NCI-H1092 treated with DMSO at 0.1 percent for 48 hours (cell line): ENCODE measurements at regions not wholly inside any gene's neighbourhood (a gene's known extent, or its start where the extent isn't known, plus 50 kb on each side); places are given as distances from the start of the nearest gene placed in this dataset.
"Not testable (repeated sequence)": the region's sequence is repeated elsewhere in the genome, so short reads cannot be mapped to it uniquely, and the experiment has no call there.

ENCODE experiments used
- DNase-seq: peaks from one replicate; lab custom pipeline; 2025; lab: John Stamatoyannopoulos, UW

DNA sequence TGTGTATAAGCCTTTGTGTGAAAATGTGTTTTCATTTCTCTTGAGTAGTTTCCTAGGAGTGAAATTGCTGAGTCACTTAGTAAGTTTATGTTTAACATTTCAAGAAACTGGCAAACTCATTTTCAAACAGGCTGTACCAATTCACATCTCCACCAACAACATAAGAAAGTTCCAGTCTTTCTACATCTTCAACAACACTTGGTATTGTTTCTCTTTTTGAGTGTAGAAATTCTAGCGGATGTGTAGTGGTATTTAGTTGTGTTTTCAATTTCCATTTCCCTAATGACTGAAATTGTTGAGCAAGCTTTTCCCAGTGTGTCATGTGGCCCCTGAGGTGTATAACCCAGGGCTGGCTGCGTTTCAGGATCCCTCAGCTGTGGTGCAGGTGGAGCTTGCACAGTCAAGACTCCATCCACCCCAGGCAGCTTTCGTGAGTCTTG, 258.5 kb downstream of the PDCD6IP start:
- DNase-seq, result no peak

DNA sequence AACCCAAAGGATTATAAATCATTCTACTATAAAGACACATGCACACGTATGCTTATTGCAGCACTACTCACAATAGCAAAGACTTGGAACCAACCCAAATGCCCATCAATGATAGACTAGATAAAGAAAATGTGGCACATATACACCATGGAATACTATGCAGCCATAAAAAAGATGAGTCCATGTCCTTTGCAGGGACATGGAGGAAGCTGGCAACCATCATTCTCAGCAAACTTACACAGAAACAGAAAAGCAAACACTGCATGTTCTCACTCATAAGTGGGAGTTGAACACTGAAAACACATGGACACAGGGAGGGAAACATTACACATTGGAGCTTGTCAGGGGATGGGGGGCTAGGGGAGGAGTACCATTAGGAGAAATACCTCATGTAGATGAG, 262.6 kb downstream of the PDCD6IP start:
- DNase-seq, result not testable (repeated sequence)

DNA sequence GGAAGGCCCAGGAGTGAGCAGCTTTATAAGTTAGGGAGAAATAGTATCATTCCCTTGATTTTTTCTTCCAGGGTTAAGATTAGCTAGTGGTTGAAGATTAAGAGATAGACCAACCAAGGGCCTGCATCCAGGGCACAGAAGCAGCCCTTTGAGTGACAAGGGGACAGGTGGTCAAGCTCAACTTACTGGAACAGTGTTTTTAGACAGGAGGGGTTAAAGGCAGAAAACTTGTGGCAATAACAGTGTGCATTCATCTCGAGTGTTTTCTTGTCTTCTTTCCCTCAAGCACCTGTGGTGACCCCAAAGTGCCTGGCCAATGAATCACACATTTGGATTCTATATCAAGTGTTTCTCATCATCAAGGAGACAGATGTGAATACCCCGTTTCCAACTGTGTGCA, 267.5 kb downstream of the PDCD6IP start:
- no peak for DNase-seq

DNA sequence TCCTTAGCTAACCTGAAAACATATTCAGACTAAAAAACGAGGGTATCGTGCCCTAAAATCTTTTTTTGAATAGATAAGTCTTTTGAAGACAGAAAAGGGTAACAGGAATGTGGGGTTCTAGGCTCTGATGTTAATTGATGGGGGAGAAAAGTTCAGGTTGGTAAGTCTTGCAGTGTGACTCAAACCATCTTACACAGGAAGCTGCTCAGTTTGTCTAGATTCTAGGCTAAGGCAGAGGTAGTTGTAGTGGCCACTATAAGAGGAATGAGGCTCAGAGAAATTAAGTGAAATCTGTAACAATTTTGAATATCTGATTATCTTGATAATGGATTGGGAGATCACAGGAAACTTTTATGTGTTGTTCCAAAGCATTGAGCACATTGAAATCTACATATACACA, 267.9 kb downstream of the PDCD6IP start:
- no peak for DNase-seq

DNA sequence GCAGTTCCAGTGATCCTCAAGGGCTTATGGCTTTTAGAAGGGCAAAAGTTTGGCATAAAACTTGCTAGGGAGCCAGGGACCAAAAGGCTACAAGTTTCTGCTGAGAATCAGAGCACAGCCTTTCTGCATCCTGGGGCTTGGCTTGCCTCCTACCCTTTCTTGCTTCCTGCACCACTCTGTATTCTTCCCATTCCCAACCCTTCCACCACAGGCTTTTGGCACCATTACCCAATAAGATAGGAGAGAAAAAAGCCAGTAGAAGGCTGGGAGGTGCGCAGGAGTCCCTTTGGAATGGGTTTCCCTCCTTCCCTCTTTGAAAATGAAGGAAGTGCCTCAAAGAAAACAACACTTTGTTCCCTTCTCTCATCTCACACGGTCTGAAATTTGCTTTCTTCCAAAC, 268.6 kb downstream of the PDCD6IP start:
- DNase-seq, result no peak

DNA sequence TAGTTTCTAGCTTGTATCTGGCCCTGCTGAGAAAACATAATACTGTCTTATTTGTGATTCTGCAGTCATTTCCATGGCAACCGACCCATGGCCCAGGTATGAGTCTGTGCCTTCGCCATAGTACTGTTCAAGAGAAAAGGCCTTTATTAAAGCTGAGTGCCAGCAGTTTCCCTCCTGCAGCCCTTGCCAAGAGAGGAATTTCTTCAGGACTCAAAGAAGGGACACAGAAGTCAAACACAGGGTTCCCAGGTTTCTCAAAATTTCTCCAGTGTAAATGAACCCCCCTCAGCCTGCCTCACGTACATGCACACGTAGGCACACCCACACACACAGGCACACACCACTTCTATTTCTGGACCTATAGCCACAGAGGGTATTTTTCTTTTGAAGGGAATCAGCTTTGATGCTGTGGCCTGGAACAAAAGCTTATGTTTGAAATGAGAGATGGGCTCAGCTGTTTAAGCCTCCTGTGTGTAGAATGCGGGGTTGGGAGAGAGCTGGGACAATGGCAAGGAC, 269.2 kb downstream of the PDCD6IP start:
- no peak for DNase-seq

DNA sequence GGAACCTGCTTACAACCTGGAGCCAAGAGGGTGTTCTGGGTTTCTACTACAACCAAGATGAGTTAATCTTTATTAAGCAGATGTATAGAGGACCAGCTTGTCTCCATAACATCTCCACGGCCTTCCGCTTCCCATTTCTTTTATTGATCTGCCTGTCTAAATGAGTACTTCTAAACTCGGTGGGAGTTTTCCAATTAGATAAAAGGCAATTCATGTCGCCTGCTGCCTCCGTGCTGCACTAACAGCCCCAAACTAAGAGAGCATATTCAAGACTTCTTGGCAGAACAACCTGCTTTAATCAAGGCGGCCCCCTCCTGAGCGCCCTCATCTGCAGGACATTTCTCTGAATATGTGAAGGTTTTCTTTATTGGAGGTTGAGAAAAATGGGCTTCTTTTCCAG, 270.1 kb downstream of the PDCD6IP start:
- DNase-seq, result no peak

DNA sequence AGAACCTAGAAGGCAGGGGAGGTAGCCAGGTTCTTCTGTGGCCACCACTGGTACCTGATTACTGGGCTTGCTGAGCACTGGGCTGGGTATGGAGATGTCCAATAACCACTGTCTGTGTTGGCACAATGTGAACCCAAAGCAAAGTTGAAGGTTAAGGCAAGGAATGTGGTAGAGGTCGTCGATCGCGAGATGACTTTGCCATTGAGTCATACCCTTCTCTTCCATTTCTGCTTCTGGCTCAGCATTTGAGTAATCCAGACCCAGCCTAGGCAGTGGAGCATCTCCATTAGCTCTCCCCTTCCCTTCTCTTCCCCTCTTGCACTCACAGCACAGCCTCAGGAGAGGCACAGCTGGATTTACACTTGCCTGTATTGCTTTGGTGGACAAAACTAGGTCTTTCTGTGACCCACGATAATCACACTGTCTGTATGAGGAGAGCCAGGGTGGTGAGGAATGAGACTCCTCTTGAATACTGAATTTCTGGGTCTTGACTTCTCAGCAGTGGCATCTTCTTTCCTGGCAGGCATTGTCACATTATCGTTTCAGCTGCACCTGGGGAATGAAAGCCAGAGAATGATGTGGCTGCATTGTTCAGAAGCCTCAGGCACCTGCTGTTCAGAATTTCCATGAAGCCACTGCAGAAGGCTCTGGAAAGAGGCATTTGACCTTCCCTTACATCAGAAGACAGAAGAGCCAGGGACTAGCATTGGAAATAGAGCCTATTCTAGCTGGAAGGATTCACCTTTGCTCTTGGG, 272.6 kb downstream of the PDCD6IP start:
- no peak for DNase-seq

DNA sequence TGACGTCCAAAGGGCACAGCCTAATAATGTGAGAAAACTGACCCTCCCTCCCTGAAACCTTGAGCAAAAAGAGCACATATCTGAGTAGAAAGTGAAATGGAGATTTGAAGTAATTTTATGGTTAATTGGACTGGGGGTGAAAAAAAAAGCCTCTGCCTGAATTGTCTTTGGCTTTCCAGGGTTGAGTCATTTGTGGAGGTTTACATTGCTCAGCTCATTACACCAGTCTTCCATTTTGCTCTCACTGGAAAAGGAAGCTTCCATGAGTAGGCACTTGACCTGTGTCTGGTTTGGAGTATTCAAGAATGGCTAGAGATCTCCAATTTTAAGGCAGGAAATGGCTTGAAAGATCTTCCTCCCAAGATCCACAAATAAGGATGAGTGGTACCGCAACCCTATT, 273.9 kb downstream of the PDCD6IP start:
- no peak for DNase-seq

DNA sequence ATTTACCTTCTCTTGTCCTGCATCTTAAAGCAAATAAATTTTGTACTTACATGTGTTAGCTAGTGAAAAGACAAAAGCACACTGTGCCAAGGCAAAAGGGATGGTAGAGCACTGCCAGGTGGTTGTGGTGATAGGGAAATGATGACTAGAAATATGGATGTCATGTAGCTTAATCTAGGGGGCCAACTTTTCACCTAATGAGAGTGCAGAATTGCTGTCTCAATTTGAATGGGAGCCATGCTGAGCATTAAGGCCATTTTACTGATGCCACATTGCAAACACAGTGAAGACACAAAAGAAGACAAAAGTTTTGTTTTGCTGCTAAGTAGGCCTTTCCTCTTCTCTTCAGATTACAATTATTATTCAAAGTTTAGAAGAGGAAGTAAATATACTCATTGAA, 274.7 kb downstream of the PDCD6IP start:
- DNase-seq, result no peak

DNA sequence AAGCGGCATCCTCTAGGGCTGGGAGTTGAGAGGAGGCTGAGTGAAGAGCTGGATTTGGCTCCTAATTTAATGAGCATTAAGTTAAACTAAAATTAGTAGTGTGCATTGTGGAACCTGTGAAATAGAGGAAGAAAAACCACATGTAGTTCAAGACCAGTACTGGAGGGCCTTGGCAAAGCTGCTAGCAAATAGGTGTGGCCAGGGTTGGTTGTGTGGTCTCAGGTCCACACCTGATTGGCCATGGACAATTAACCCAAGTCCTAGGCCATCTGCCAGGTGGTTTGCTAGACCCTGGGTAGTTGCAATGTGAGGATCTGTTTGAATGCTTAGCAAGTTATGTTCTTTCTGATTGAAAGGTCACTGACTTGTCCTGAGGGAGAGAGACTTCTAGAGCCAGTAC, 275.5 kb downstream of the PDCD6IP start:
- no peak for DNase-seq

DNA sequence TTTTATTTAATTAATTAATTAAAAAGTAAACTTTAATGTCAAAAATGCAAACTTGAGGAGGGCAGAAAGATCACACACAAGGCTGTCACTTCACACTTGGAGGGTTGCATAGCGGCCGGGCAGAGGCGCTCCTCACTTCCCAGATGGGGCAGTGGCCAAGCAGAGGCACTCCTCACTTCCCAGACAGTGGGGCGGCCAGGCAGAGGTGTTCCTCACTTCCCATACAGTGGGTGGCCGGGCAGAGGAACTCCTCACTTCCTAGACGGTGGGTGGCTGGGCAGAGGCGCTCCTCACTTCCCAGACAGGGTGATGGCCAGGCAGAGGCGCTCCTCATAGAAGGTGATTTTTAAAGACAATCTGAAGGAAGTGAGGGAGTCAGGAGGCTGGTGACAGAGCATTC, 277.5 kb downstream of the PDCD6IP start:
- DNase-seq, result no peak

DNA sequence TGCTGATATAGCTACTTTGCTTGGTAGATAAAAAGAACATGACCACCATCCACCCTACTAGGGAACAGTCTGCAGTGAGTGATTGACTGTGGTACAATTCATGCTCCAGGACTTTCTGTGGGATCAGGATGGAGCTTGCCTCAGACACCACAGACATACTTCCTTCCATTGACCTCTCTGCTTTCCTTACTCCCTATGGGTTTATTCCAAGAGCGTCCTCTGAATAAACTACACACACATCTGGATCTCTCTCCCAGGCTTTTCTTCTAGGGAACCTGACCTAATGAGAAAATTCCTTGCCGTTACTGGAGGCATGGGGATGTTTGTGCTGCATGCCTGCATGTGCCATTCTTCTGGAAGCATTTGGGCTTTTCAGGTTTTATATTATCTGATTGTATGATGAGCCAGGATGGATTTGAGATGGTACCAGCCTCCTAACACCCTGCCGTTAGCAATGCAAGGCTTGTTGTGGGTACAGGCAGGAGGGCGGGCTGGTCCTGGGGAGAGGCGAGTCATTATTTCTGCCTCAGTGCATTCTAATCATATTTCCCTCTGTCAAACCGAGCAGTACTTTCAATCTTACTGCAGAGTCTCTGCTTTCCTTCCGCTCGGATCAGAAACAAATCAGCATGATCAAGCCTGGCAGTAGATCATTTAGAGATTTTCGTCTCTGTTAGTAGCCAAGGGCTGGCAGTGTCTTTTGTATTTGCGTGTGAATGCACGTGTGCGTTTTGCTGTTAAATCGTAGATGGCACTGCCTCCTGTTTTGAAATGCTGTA, 279.2 kb downstream of the PDCD6IP start:
- DNase-seq, result no peak

DNA sequence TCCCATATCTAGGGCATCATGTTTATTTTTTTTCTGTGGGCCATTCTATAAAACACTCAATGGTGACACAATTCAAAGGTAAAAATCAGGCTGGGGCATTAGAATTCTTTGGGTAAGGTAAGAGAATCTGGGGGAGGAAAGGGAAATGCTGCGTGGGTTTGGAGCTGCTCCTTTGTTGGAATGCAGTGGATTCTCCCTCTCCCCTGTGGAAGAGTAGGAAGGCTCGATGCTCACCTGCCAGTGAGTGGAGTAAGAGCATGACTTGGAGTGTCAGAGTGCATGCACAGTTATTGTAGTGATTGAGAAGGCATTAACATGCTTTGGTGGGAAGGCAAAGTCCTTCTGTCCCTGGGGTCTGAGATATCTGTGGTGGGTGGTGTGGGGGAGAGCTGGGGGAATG, 280.0 kb downstream of the PDCD6IP start:
- no peak for DNase-seq

DNA sequence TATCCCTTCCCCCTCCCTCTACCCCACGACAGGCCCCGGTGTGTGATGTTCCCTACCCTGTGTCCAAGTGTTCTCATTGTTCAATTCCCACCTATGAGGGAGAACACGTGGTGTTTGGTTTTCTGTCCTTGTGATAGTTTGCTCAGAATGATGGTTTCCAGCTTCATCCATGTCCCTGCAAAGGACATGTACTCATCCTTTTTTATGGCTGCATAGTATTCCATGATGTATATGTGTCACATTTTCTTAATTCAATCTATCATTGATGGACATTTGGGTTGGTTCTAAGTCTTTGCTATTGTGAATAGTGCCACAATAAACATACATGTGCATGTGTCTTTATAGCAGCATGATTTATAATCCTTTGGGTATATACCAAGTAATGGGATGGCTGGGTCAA, 281.4 kb downstream of the PDCD6IP start:
- DNase-seq, result not testable (repeated sequence)

DNA sequence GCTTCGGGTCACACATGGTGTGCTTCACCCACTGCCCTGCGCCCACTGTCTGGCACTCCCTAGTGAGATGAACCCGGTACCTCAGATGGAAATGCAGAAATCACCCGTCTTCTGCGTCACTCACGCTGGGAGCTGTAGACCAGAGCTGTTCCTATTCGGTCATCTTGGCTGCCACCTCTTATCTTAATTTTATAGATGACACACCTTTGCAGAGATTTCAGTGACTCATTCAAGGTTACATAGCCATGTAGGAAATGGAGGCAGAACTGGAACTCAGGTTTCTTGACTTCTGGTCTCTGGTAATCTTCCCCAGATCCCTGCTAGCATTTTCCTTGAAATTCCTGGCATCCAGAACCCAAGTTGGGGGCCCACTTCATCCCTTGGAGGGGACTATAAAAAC, 291.9 kb downstream of the PDCD6IP start:
- DNase-seq, result not testable (repeated sequence)

DNA sequence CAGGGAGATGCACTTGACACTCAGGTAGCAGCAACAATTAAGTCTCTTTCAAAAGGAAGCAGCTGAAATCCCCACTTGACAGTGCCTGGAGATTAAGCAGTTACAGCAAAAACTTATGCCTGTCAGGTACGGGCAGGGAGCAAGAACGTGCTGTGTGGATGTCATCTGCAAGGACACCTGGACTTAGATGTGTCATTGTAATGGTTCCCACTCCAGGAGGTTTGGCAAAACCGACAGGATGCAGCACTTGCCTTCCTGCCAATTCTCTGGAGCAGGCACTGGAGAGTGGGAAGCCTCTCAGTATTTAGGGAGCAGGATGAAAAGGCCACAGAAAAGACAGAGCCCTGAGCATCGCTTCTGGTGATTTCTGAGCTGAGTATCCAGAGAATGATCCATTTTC, 292.4 kb downstream of the PDCD6IP start:
- DNase-seq, result no peak

DNA sequence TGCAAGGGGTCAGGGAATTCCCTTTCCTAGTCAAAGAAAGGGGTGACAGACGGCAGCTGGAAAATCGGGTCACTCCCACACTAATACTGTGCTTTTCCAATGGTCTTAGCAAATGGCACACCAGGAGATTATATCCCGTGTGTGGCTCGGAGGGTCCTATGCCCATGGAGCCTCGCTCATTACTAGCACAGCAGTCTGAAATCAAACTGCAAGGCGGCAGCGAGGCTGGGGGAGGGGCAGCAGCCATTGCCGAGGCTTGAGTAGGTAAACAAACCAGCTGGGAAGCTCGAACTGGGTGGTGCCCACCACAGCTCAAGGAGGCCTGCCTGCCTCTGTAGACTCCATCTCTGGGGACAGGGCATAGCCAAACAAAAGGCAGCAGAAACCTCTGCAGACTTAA, 295.9 kb downstream of the PDCD6IP start:
- DNase-seq, result not testable (repeated sequence)

DNA sequence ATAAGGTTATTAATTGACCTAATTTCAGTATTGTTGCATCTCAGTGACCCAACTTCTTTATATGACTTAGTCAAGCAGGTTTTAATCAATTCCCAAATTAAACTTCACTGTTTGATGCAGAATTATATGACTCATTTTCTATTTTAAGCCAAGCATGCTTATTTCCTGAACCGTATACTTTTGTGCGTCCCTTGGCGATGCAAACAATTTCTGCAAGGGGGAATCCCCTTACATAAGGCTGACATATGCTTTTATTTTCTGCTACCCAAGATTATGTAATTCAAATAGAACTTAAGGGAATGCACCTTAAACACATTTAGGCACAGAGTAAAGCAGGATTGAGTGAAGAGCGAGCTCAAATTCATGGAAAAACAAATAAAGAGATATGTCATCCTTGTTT, 303.9 kb downstream of the PDCD6IP start:
- no peak for DNase-seq

DNA sequence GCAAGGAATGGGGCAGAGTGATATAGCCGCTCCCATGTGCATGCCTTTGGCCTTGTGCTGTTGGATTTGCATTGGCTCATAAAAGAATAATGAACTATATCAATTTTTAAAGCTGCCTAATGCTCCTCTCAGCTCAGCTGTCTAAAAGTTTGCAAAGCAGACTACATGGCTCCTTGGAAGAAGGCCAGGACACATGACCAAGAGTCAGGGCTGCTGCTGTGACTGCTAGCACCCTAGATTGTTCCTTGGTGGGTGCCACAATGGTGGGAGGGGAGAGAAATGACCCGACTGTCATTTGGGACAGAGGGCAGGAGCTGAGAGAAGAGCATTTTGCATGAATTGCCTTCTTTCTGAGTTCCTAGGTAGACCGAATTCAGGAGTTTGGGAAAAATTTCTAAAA, 307.9 kb downstream of the PDCD6IP start:
- no peak for DNase-seq

DNA sequence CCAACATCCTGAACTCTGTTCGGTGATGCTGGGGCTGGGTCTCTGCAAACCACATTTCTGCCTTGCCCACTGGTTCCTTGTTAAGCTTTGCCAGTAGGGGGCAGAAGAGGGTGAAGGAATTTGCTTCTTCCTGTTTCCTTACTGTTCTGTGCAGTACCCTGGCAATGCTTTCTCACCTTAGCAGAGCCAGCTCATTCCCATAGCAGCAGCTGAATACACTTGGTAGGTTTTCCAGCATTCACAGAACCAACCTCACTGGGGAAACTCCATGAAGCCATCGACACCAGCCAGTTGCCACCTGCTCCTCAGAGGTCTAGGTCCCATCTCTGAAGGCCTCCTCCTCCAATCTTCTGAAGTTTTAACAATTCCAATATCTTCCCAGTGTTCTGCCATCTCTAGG, 308.4 kb downstream of the PDCD6IP start:
- peak; percentile 20 for DNase-seq

DNA sequence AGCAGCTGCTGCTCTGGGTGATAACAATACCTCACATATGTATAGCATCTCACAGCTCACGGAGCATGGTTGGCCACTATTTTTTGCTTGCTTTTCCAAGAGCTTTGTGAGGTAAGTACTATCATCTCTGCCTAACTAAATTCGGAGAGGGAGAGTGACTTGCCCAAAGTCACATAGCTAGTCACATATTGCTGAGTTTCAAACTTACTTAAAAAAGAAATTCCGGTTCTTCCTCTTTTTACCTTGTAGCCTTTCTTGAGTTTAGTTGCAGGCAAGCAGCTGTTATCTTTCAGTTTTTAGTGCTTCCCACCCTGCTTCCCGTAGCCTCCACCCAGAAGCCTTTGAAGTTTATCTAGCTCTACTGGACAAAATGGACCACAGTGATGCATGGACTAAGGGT, 309.2 kb downstream of the PDCD6IP start:
- no peak for DNase-seq

DNA sequence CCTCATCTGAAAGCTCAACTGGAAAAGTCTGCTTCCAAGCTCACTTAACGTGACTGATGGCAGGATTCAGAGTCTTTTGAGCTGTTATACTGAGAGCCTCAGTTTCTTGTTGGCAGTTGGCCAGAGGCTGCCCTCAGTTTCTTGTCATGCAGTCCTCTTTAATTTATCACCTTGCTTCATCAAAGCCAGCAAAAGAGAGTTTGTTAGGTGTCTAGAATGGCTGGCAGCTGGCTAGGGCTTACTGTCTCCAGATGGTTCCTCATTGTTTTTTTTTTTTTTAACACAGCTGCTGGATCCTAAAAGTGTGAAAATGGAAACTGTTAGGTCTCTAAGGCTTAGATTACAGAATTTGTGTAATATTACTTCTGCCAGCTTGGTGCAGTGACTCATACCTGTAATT, 310.6 kb downstream of the PDCD6IP start:
- DNase-seq, result no peak
